HG03060 (cell line): ENCODE measurements at regions not wholly inside any gene's neighbourhood (a gene's known extent, or its start where the extent isn't known, plus 50 kb on each side); places are given as distances from the start of the nearest gene placed in this dataset.

Source experiments
- ATAC-seq: cut with Tn5 transposase; IDR thresholded peaks from one replicate; pipeline ENCODE4 v1.9.1; 2021; ENCODE audit warnings: low read depth, moderate number of reproducible peaks; ENCODE audit not compliant: unreplicated experiment

DNA sequence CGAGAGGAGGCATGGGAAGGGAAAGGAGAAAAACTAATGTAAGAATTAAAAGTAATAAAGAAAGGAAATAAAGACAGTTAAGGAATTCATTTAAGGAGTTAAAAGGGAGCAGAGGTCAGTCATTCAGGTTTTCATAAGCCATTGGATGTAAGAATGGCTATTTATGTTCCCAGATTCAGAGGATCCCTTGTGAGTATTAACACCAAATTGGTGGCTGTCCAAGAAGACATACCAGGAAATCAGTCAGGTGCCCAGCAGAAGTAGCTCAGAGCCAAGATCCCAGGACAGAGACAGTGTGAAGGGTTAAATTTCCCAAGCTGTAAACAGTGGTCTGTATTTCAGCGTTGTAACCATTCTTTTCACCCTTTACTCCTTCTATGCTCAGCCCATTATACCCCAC lies 550.4 kb downstream of the BCL11A start:
- no peak for ATAC-seq

DNA sequence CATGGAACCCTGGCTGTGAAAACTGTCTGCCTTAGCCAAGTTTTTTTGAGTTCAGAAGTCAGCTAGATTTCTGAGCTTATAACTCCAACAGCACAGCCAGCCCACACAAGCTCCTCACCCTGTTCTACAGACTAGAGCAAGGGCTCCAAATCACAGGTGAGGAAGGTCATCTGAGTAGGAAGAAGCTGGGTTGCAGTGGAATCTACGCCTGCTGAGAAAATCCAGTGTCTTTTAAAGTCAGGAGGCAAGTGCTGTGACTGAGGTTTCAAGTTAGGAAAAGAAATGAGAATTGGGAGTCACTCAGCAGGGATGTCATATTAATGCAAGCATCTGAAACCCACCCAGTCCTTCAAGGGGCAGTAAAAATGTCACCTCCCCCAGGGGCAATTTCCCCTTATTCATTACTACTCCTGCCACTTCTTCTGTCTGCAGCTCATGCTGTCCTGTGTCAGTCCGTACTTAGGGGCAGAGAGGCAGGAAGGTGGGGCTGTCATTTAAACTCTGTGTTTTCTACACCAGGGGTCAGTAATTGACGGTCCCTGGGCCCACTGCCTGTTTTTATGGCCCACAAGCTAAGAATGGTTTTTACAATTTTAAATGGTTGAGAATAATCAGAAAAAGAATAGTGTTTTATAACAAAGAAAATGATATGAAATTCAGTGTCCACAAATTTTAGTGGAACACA lies 551.1 kb downstream of the BCL11A start:
- ATAC-seq, result no peak

DNA sequence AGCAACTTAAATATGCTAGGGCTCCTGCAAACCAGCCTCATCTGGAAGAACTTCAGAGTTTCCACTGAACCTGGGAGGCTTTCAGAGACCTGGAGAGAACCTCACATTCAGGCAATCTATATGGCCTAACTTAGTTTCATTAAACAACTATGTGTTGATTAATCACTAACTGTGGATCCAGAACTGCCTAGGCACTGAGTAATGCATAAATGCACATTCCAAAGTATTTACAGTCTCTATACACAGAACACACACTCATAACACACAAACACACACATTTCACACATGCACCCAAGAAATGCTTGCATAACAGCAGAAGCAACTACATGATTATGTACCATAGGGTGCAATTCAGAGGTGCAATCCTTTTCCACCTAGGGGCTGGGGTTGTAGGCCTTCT lies 552.8 kb downstream of the BCL11A start:
- ATAC-seq, result no peak

DNA sequence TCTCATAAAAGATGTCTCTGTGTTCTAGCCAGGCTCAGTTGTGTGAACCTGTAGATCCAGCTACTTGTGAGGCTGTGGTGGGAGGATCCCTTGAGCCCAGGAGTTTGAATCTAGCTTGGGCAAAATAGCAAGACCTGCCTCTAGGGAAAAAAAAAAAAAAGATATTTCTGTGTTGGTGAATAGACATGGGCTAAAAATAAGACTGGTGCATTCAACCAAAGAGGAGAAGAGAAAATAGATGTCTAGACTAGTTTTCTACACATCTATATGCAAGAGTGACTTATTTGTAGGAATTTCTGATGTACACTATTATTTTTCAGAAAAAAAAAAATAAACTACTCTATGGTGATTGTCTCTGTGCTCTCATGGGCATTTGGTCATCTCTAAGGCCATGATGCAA lies 555.1 kb downstream of the BCL11A start:
- no peak for ATAC-seq

DNA sequence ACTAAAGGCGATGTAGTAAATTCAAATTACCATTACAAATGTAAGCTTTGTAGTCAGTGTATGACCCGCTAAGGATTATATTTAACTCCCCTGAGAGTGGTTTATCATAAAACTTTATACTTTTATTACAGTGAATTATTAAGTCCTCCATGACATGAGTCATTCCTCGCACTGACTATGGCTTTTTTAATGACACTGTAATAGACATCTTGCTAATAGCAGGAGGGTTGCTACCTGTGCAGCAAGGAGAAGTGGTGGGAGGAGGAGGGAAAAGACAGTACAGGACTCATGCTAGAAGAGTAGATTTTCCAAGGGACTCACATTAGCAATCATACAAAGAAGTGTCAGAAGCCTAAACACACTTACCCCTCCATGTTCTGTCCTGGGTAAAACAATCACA lies 556.1 kb downstream of the BCL11A start:
- ATAC-seq, result no peak

DNA sequence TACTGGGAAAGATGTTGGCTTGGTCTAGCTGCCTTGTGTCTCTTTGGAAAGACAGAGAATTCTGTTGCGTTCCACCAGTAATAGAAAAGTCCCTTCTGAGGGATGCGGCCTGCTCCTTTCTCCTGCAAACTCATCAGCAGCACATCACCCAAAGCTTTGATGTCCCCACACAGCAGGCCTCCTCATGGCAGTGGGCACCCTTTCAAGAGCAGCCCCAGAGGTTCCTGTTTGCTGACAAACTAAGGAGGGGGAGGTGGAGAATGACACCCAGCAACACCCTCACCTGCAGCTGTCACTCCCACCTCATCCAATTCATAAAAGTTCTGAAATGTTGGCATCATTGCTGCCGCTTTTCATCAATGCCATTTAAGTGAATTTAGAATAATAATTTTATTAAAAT lies 556.6 kb downstream of the BCL11A start:
- no peak for ATAC-seq

DNA sequence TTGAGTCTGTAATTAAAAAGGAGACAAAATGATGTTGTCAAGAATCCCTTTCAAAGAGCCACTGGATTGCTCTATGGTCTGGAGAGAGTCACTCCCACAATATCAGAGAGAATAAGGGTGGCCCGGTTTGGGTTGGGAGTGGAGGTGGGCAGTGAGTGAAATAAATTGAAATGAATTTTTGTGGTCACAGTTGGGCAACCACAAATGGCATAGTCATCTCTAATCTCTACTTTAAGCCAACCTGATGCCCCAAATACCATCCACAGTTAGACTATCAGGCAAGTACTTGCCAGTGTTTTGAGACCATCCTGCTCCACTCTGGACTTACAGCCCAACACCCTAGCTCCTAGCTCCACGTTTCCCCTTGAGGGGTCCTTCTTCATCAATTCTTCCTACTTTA lies 559.7 kb downstream of the BCL11A start:
- ATAC-seq, result no peak

DNA sequence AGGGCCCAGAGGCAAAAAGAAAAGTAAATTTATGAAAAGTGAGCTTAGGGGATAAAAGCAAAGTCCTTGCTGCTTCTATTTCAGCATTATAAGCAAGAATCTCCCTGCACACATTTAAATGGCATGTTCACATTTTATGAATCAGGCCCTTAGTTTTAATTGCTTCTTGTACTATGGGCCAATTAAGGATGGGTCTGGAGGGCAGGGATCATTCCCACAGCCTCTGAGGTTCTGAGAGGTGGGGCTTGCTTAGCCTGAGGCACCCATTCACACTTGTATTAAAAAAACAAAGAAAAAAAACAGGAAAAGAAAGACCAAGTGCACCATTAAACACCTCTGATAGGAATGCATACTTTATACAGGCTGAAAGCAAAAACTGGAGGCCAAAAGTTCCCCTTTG lies 565.1 kb downstream of the BCL11A start:
- no peak for ATAC-seq

DNA sequence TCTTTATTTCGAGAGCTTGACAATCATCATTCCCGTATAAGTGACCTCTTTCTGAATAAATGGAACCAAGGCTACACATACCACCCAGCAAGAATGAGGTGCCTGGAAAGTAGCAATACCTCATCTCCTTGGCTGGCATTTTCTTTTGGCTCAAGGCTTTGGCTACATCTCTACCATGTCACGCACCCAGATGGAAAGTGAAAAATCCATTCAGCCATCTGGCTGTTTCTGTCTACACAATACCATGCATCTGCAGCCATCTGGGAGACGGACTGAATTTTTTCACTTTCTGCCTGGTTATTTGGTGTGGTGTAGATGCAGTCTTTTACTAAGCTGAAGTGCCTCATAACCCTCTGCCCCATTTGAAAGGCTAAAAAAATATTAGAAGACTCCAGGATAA lies 566.9 kb downstream of the BCL11A start:
- ATAC-seq, result no peak

DNA sequence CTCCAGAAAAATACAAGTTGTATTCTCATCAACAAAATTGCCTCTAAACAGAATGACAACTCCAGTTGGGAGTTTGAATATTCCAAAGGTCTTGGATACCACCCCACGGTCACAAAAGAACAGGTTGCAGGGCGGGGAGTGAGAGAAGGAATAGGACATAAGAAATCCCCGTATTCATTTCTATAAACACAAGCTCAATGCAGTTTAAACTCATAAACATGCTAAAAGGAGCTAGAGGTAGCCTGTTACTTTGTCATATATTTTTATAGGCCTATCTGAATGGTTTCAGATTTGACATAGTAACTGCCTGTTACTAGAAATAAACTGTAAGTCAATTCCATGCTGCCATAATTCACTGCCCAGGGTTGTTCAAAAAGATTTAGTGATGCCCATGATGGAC lies 567.5 kb downstream of the BCL11A start:
- ATAC-seq, result no peak

DNA sequence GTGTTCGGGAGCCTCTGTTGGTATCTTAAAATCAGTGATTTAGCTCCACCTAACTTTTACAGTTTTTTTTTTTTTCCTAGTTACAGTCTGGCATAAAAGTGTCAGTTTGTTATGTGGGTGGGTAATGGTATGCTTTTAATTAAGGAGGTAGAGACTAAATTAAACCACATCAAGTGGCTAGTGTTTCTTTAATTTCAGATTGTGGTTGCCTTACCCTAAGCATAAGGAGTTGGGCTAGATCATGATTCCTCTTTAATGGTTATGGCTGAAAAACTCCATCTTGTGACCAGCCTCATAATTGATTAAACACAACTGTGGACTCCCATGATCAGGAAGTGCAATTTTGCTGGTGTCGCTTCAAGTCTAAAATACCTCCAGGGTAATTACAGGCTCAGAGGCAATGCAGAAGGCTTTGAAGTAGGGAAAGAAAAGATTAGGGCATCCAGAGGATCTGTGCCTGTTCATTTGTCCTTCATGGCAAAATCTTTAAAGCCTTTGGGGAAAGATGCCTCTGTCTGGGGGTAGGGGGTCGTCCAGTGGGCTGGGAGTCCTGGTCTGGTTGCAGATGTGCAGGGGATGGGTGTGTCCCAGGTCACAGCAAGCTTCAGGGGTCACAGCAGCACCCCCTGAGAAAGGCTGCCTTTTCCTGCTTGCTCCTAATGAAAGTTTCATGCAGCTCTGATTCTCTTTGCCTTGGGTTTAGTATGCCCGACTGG lies 579.2 kb downstream of the BCL11A start:
- no peak for ATAC-seq

DNA sequence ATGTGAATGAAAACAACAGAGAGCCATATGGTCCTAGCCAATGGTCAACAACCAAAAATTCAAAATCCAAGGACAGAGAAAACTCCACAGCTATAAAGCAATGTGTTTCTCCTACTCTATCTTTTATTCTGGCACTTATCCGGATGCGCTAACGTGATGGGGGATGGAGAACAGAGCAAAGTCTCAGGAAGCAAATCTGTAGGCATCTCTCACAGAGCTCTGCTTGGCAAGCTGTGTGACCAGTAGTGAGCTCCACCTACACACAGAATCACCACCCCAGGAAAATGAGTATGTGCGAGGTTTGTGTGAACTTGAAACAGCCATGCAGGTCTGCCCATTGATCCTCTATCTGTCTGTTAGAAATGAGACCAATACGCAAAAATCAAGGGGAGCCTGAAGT lies 584.3 kb downstream of the BCL11A start:
- no peak for ATAC-seq

DNA sequence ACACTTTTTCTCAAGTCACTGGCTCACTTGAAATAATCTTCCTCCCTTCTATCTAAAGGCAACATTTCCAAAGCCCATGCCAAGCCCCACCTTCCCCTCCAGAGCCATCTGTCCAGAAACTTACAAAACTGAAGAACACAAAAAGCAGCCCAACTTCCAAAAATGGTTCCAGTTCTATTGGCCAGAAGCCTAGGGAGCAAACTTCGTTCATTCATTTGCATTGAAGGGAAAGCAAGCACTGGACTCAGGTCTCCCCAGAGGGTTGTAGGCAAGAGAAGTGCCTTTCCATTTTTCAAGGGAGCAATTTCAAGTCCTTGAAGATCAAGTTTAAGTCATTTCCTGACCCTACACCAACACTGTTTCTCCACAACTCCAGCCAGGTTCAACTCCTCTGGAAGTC lies 585.0 kb downstream of the BCL11A start:
- no peak for ATAC-seq

DNA sequence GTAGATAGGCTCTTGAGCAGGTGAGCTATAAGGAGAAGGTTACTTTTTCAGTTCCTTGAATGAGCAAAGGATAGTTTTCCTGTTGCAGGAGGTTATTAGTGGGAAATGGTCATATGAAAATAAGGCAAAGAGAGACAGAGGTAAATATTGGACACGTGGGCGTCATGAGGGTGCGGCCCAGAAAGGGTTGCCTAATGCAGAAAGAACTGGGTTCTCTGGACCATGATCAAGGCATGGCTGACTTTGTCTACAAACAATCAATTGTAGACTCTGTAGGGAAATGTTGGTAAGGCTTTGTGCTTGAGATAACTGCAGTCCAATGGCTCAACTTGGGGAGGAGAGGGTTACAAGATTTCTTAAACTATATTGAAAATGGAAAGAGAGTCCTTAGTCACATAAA lies 585.8 kb downstream of the BCL11A start:
- ATAC-seq, result no peak

DNA sequence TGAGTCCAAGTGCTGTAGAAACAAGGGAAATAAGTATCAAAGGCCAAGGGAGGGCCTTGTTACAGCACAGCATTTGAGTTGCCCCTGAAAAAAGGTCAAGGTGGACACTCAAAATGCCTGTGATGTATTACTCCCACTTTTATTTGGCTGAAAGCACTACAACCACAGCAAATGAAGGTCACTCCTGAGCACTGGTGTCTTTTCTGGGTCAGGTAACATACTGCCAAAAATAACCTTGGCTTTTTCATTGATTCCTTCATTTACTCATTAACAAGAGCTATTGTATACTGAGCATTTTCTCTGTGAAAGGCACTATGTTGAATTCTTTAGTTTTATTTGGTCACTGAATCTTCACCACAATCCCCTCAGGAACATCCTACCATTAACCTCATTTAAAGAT lies 590.3 kb downstream of the BCL11A start:
- no peak for ATAC-seq

DNA sequence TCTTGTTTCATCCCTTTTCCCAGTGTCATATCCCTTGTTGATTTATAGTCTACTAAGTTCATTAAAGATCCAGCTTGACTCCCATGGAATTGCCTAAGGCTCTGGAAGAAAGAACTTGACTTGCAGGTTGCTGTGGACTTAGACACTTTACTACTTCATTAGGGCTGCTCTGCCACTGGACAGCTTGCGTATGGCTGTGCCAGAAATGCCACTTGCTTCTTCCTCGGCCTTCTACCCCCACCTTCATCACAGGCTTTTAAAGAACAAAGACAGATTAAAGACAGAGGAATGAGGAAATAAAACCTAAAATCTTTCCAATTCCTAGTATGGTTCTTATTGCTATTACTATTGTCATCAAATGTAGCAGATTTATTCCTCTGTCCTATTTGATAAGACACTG lies 591.7 kb downstream of the BCL11A start:
- no peak for ATAC-seq

DNA sequence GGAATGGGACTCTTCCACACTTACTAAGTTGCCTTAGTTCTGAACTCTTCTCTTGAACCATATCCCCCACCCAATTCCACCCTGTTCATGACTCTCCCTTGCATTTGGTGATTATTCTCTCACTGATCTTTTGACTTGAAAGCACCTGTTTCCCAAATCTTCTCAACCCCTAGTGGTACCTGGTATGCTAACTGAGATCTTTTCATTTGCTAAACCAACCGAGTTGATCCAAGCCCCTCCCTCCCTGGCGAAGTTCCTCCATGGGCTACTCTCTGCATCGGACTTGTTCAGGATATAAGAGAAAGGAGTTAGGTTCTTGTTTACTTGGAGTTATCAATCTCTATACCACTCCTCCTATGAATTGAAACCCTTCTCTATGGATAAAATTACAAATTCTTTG lies 593.5 kb downstream of the BCL11A start:
- no peak for ATAC-seq

DNA sequence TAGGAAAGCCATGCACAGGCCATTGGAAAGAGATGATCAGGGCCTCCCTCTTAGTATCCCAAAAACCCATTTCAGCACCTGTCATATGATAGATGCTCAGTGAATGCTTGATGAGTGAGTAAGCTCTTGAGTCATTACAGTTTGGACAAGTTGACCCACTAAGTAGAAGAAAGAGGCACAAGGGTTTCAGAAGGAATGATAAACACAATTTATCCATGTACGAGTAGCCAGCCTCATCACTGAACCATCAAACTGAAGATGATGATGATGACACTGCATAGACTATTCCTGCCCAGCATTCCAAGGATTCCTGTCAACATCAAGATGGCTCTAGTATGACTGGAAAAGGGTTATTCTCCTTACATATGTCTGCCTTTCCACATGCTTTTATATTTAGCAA lies 596.0 kb downstream of the BCL11A start:
- ATAC-seq, result no peak

DNA sequence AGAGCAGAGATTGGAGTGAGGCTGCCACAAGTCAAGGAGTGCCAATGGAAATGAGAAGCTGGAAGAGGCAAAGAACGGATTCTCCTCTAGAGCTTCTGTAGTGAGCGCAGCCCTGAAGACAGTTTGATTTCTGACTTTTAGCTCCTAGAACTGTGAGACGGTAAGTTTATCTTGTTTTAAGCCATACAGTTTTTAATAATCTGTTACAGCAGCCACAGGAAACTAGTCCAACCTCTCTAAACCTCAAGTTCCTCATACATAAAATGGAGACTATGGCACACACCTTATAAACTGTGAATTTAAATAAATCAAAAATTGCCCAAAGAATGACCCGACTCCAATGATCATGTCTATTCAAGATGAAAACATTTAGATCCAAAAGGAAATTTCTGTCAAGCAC lies 596.5 kb downstream of the BCL11A start:
- ATAC-seq, result no peak

DNA sequence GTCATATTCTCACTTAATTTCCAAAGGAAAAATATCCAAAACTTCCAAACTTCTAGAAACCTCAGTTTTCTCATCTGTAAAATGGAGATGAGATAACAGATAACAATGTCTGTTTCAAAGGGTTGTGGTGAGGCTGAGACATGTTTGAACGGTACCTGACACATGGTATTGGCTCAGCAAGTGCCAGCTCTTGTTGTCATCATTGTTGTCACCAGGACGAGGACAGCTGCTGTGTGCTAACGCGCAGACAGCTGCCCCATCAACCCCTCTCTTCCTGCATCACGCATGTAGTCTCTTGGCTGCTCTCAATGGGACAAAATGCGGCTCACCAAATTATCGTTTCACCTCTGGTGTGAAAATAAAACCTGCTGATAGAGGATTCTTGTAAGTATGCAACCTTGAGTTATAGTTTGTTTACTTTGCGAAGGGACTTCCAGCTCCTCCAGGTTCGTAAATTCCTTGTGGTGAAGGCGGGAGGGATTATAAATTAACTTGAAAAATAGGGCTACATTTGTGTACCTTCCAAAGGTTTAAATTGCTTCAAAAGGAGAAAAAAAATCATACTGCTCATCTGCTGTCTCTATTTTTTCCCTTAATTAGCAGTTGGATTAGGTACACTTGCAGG lies 605.4 kb downstream of the BCL11A start:
- ATAC-seq, result no peak

DNA sequence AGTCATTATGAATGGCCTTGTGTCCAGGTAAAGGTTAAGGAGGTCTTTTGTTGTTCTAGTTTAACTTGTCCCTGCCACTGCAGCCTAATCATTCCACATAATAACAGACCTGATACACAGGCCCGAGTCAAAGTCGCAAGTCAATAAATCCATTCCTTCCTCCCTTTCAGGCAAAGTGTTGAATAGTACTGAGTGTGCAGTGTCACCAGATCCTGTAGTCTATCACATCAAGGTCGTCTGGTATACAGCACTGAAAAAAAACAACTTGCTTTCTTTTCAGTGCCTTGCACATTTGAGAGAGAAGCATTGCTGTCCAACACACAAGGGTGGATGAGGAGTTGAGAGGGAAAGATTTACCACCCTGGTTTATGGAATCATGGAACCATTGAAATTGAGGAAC lies 606.2 kb downstream of the BCL11A start:
- no peak for ATAC-seq

DNA sequence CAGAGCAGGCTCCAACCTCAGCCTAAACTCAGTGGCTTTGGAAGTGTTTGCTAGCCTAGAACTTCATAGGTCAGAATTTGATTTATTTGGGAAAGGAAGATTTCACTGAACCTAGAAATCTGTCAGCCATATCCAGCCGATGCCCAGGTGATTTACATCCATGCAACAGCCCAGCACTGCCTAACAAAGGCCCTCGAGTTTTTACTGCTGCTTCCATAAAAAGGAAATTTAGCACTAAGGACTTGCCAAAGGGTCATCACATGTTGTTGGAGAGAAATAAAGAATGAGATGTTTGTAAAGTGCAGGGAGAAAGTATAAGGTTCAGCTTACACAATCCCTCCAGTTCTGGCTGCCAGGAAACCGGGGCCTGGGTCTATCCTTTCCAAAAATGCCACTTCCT lies 614.2 kb downstream of the BCL11A start:
- ATAC-seq, result no peak
